Subcutaneous abdominal adipose tissue (tissue), 5 donors: ENCODE measurements at regions not wholly inside any gene's neighbourhood (a gene's known extent, or its start where the extent isn't known, plus 50 kb on each side); places are given as distances from the start of the nearest gene placed in this dataset.
"Not testable (repeated sequence)": the region's sequence is repeated elsewhere in the genome, so short reads cannot be mapped to it uniquely, and the experiment has no call there.

Experiments used
- H3K27ac ChIP-seq: one replicate; pipeline ENCODE4 v1.7.0; 2013; ENCODE audit warnings: low read depth, mild to moderate bottlenecking, inconsistent platforms, low read length, moderate library complexity
- H3K27me3 ChIP-seq, 5 donors: one replicate each; pipeline ENCODE4 v1.7.0; 2013; ENCODE audit warnings: low read length in 5 of 5, inconsistent platforms in 1 of 5; ENCODE audit not compliant: control insufficient read depth in 5 of 5, insufficient read depth in 4 of 5
- H3K36me3 ChIP-seq, 5 donors: one replicate each; pipeline ENCODE4 v1.7.0; 2013; ENCODE audit warnings: low read length in 5 of 5; ENCODE audit not compliant: control insufficient read depth in 5 of 5, insufficient read depth in 5 of 5
- H3K4me1 ChIP-seq, 5 donors: one replicate each; pipeline ENCODE4 v1.7.0; 2013; ENCODE audit warnings: low read length in 5 of 5, mild to moderate bottlenecking in 3 of 5, moderate library complexity in 1 of 5; ENCODE audit not compliant: control insufficient read depth in 5 of 5, insufficient read depth in 5 of 5
- H3K4me3 ChIP-seq, 5 donors: one replicate each; pipeline ENCODE4 v1.7.0; 2013; ENCODE audit warnings: low read length in 5 of 5, low read depth in 1 of 5
- H3K9ac ChIP-seq, 5 donors: one replicate each; pipeline ENCODE4 v1.7.0; 2013; ENCODE audit warnings: low read length in 5 of 5, mild to moderate bottlenecking in 4 of 5, moderate library complexity in 3 of 5
- H3K9me3 ChIP-seq, 5 donors: one replicate each; pipeline ENCODE4 v1.7.0; 2013; ENCODE audit warnings: low read length in 5 of 5; ENCODE audit not compliant: control insufficient read depth in 5 of 5
- donor health status: healthy.
- donor health status: healthy.
- donor health status: healthy.
- donor health status: healthy.
- donor health status: healthy.

DNA sequence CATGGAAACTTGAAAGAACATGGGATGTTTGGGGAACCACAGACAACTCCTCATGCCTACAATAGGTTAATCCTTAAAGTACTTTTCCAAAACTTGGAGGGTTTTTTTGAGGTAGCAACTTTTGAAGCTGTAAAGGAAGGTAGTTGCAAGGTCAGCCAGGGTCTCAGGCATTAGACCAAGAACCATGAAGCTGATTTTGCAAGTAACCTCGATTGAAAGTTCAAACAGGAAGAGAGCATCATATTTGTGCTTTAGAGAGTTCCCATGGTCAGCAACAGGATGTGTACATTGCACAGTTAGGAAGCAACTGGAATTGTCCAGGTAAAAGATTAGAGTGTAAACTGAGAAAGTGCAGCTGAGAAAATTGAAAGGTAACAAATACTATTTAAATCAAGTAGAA lies 199.8 kb upstream of the NR2F2 start:
- Histone ChIP-seq H3K27me3 (no peaks in the 10 kb centered on the region), H3K36me3 (no peaks in the 10 kb centered on the region), H3K4me1 (no peaks in the 10 kb centered on the region), H3K9ac (no peak overlapping the region), H3K4me3 (no peak overlapping the region), H3K27ac (no peak overlapping the region), H3K9me3 (no peaks in the 10 kb centered on the region)

GRCh38 chr15:96132126-96132525 lies 198.4 kb upstream of the NR2F2 start:
- Histone ChIP-seq H3K9ac (no peak overlapping the region), H3K36me3 (no peaks in the 10 kb centered on the region), H3K27me3 (no peaks in the 10 kb centered on the region), H3K9me3 (no peaks in the 10 kb centered on the region), H3K4me1 (no peaks in the 10 kb centered on the region), H3K27ac (no peak overlapping the region), H3K4me3 (no peak overlapping the region)

DNA sequence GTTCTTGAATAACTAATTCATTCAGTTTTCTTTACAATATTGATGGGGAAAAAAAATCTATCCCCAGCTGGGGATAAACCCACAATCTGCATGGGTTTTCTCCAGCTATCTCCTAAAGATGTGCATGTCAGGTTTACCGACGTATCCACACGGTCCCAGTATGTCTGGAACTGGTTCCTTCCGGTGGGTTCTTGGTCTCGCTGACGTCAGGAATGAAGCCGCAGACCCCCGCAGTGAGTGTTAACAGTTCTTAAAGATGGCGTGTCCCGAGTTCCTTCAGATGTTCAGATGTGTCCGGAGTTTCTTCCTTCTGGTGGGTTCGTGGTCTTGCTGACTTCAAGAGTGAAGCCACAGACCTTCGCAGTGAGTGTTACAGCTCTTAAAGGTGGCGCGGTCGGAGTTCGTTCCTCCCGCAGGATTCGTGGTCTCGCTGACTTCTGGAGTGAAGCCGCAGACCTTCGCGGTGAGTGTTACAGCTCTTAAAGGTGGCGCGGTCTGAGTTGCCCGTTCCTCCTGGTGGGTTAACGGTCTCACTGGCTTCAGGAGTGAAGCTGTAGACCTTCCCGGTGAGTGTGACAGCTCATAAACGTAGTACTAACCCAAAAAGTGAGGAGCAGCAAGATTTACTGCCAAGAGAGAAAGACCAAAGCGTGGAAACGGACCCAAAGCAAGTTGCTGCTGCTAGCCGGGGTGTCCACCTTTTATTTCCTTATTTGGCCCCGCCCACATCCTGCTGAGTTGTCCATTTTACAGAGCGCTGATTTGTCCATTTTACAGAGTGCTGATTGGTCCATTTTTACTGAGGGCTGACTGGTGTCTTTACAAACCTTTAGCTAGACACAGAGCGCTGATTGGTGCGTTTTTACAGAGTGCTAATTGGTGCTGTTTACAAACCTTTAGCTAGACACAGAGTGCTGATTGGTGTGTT lies 195.1 kb upstream of the NR2F2 start:
- H3K4me1 ChIP-seq, result no peaks in the 10 kb centered on the region
- no peaks in the 10 kb centered on the region for H3K9me3 ChIP-seq

DNA sequence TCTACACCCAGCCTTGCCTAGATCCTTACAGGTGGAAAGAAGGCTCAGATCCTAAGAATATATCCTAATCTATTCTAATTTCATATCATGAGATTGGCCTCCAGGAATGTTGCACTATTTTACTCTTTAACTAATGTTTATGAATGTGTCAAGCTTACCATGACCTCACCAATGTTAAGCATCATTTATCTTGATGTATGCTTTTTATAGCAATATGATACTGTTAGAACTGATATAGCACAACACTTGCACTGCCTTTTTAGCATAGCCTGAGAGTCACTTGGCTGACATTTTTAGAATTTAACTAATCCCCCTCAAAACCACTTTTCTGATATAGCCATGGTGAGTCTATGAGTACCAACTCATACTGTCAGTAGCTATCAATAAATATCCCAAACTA lies 191.5 kb upstream of the NR2F2 start:
- Histone ChIP-seq H3K4me1 (no peaks in the 10 kb centered on the region), H3K9me3 (no peaks in the 10 kb centered on the region), H3K9ac (no peak overlapping the region), H3K4me3 (no peak overlapping the region), H3K27ac (no peak overlapping the region), H3K36me3 (no peaks in the 10 kb centered on the region), H3K27me3 (peaks cover 0 to 6% (median 0%) of the 10 kb centered on the region in 5 donors)

More for the DNA sequence above, 195.1 kb upstream of the NR2F2 start:
- Histone ChIP-seq H3K9ac (no peak overlapping the region), H3K27me3 (no peaks in the 10 kb centered on the region), H3K27ac (no peak overlapping the region), H3K4me3 (no peak overlapping the region), H3K36me3 (no peaks in the 10 kb centered on the region)

GRCh38 chr15:96142498-96142897 lies 188.0 kb upstream of the NR2F2 start:
- H3K27me3 ChIP-seq, result peaks cover 0 to 6% (median 0%) of the 10 kb centered on the region in 5 donors
- no peak overlapping the region for H3K4me3 ChIP-seq
- no peaks in the 10 kb centered on the region for H3K4me1 ChIP-seq
- no peaks in the 10 kb centered on the region for H3K36me3 ChIP-seq
- H3K27ac ChIP-seq, result no peak overlapping the region
- no peak overlapping the region for H3K9ac ChIP-seq
- peaks cover 0 to 2% (median 0%) of the 10 kb centered on the region in 5 donors for H3K9me3 ChIP-seq

- Histone ChIP-seq H3K4me1 (no peaks in the 10 kb centered on the region), H3K36me3 (no peaks in the 10 kb centered on the region)
Measured at GRCh38 chr15:96144734-96145133, 185.8 kb upstream of the NR2F2 start.

DNA sequence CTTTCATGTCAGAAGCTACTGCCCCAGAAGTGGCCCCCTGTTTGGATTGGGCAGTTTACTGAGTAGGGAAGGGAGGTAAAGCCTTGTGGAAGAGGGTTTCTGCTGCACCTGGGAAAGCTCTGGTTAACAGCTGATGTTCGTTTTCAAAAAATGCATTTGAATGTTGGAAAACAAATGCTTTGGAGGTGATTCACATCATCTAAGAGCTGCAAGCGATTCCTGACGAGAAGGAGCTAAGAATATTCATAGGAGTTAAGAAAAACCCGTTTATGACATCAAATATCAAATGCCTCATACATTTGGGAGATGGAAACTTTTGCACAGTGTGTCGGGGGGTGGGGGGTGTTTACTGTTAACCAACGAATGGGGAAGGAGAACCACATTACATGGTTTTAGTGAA lies 183.8 kb upstream of the NR2F2 start:
- Histone ChIP-seq H3K27me3 (no peaks in the 10 kb centered on the region), H3K4me3 (no peak overlapping the region), H3K9me3 (peaks cover 0 to 2% (median 0%) of the 10 kb centered on the region in 5 donors), H3K4me1 (no peaks in the 10 kb centered on the region), H3K9ac (no peak overlapping the region), H3K36me3 (no peaks in the 10 kb centered on the region), H3K27ac (no peak overlapping the region)

More at GRCh38 chr15:96144734-96145133, 185.8 kb upstream of the NR2F2 start:
- Histone ChIP-seq H3K9me3 (peaks cover 0 to 2% (median 0%) of the 10 kb centered on the region in 5 donors), H3K27ac (no peak overlapping the region), H3K4me3 (no peak overlapping the region), H3K27me3 (peaks cover 0 to 6% (median 0%) of the 10 kb centered on the region in 5 donors), H3K9ac (no peak overlapping the region)

GRCh38 chr15:96147267-96147666 lies 183.2 kb upstream of the NR2F2 start:
- peaks cover 0 to 2% (median 0%) of the 10 kb centered on the region in 5 donors for H3K9me3 ChIP-seq
- no peak overlapping the region for H3K27ac ChIP-seq
- no peaks in the 10 kb centered on the region for H3K36me3 ChIP-seq
- H3K9ac ChIP-seq, result no peak overlapping the region
- no peaks in the 10 kb centered on the region for H3K4me1 ChIP-seq
- H3K27me3 ChIP-seq, result no peaks in the 10 kb centered on the region
- no peak overlapping the region for H3K4me3 ChIP-seq

- no peak overlapping the region for H3K27ac ChIP-seq
- H3K4me3 ChIP-seq, result no peak overlapping the region
- no peaks in the 10 kb centered on the region for H3K36me3 ChIP-seq
- peaks cover 0 to 2% (median 0%) of the 10 kb centered on the region in 5 donors for H3K9me3 ChIP-seq
- no peaks in the 10 kb centered on the region for H3K4me1 ChIP-seq
- no peaks in the 10 kb centered on the region for H3K27me3 ChIP-seq
- no peak overlapping the region for H3K9ac ChIP-seq
Measured at GRCh38 chr15:96150254-96150653, 180.2 kb upstream of the NR2F2 start.

- H3K27ac ChIP-seq, H3K4me3 ChIP-seq, H3K27me3 ChIP-seq, H3K4me1 ChIP-seq, H3K9ac ChIP-seq, H3K36me3 ChIP-seq, H3K9me3 ChIP-seq: not testable (repeated sequence)
Measured at GRCh38 chr15:96151749-96152148, 178.8 kb upstream of the NR2F2 start.
